ENCODE measurements at regions not wholly inside any gene's neighbourhood (a gene's known extent, or its start where the extent isn't known, plus 50 kb on each side); places are given as distances from the start of the nearest gene placed in this dataset.

GRCh38 chr17:59462385-59462784, 103.0 kb upstream of the DHX40 start:
- TF ChIP-seq CTCF (conservative IDR thresholded peaks at IDR 0.05 in 1 of 2, IDR thresholded peaks at IDR 0.05 in 1 of 2; ENCODE audit: extremely low read depth in 1 of 2, insufficient read depth in 1 of 2, low read depth in 1 of 2, low read length in 2 of 2) (no peak), EZH2 (IDR thresholded peaks at IDR 0.05; ENCODE audit: borderline replicate concordance, low read length) (no peak)
